ENCODE measurements at regions not wholly inside any gene's neighbourhood (a gene's known extent, or its start where the extent isn't known, plus 50 kb on each side); places are given as distances from the start of the nearest gene placed in this dataset.
A peak's percentile ranks its signal among the peaks of the same experiment; 100 is the strongest.
"Not testable (repeated sequence)": the region's sequence is repeated elsewhere in the genome, so short reads cannot be mapped to it uniquely, and the experiment has no call there.

DNA sequence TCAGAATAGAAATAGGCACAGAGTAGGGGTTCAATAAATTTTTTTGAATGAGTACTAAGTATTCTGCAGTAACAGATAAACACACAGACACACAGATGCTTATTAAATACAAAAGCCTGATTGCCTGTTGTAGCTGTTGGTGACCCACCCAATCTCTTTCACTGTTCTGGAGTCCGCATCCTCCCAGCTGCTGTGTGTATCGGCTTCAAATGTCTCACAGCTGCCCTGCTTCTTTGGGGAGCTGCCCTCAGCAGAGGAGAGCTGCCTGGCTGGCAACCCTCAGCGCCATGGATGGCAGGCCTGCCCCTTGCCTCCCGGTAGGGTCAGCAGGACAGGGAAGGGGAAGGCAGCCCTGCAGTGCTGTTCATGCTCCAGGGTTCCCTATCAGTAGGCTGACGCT, 50.5 kb upstream of the PRNP start:
- no peak for DNase-seq (ENCODE audit: low spot score in 2 of 2)
- Mint-ChIP-seq H3K9me3 (no peaks in the 10 kb centered on the region), H3K36me3 (no peaks in the 10 kb centered on the region), H3K27ac (no peak overlapping the region)
- no peak for ATAC-seq

GRCh38 chr20:4635342-4635741, 50.9 kb upstream of the PRNP start:
- H3K9me3 Mint-ChIP-seq, result no peaks in the 10 kb centered on the region
- DNase-seq (ENCODE audit: low spot score in 2 of 2), result no peak
- no peaks in the 10 kb centered on the region for H3K36me3 Mint-ChIP-seq
- H3K27ac Mint-ChIP-seq, result no peak overlapping the region
- no peak for ATAC-seq

- H3K27ac Mint-ChIP-seq, result no peak overlapping the region
- DNase-seq (ENCODE audit: low spot score in 2 of 2) (no peak), ATAC-seq (no peak)
- H3K9me3 Mint-ChIP-seq, result no peaks in the 10 kb centered on the region
- H3K36me3 Mint-ChIP-seq, result no peaks in the 10 kb centered on the region
Observed at GRCh38 chr20:4633780-4634179, 52.5 kb upstream of the PRNP start.

GRCh38 chr20:4633379-4633778, 52.9 kb upstream of the PRNP start:
- Mint-ChIP-seq H3K27ac (no peak overlapping the region), H3K9me3 (no peaks in the 10 kb centered on the region), H3K36me3 (no peaks in the 10 kb centered on the region)
- ATAC-seq (no peak), DNase-seq (ENCODE audit: low spot score in 2 of 2) (no peak)

DNA sequence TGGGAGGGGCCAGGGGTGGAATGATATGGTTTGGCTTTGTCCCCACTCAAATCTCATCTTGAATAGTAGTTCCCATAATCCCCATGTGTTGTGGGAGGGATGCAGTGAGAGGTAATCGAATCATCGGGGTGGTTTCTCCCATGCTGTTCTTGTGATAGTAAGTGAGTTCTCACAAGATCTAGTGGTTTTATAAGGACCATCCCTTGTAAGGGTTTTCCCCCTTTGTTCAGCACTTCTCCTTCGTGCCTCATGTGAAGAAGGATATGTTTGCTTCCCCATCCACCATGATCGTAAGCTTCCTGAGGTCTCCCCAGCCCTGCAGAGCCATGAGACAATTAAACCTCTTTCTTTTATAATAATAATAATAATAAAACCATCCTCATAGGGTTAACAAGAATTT, 53.4 kb upstream of the PRNP start:
- no peak overlapping the region for H3K27ac Mint-ChIP-seq
- no peak for ATAC-seq
- H3K9me3 Mint-ChIP-seq, result no peaks in the 10 kb centered on the region
- DNase-seq (ENCODE audit: low spot score in 2 of 2), result no peak
- H3K36me3 Mint-ChIP-seq, result no peaks in the 10 kb centered on the region

GRCh38 chr20:4626228-4626627, 60.0 kb upstream of the PRNP start:
- DNase-seq (ENCODE audit: low spot score in 2 of 2) (no peak), ATAC-seq (no peak)
- H3K27ac Mint-ChIP-seq, result no peak overlapping the region
- H3K9me3 Mint-ChIP-seq, result peaks cover 6 to 18% of the 10 kb centered on the region in 2 donors
- H3K36me3 Mint-ChIP-seq, result peaks cover 10 to 13% of the 10 kb centered on the region in 2 donors

GRCh38 chr20:4625687-4626086, 60.6 kb upstream of the PRNP start:
- DNase-seq (ENCODE audit: low spot score in 2 of 2), result no peak
- peaks cover 10 to 13% of the 10 kb centered on the region in 2 donors for H3K36me3 Mint-ChIP-seq
- peaks cover 6 to 18% of the 10 kb centered on the region in 2 donors for H3K9me3 Mint-ChIP-seq
- ATAC-seq, result no peak
- H3K27ac Mint-ChIP-seq, result no peak overlapping the region

DNA sequence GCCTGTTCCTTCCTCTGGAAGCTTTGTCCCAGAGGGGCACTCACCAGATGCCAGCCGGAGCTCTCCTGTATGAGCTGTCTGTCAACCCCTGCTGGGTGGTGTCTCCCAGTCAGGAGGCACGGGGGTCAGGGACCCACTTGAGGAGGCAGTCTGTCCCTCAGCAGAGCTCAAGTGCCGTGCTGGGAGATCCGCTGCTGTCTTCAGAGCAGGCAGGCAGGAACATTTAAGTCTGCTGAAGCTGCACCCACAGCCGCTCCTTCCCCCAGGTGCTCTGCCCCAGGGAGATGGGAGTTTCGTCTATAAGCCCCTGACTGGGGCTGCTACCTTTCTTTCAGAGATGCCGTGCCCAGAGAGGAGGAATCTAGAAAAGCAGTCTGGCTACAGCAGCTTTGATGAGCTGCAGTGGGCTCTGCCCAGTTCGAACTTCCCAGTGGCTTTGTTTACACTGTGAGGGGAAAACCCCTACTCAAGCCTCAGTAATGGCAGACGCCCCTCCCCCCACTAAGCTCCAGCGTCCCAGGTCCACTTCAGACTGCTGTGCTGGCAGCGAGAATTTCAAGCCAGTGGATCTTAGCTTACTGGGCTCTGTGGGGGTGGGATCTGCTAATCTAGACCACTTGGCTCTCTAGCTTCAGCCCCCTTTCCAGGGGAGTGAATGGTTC, 61.5 kb upstream of the PRNP start:
- Mint-ChIP-seq H3K36me3 (peaks cover 10 to 13% of the 10 kb centered on the region in 2 donors), H3K9me3 (peaks cover 6 to 18% of the 10 kb centered on the region in 2 donors)
- not testable (repeated sequence) for ATAC-seq; H3K27ac Mint-ChIP-seq; DNase-seq (ENCODE audit: low spot score in 2 of 2)

DNA sequence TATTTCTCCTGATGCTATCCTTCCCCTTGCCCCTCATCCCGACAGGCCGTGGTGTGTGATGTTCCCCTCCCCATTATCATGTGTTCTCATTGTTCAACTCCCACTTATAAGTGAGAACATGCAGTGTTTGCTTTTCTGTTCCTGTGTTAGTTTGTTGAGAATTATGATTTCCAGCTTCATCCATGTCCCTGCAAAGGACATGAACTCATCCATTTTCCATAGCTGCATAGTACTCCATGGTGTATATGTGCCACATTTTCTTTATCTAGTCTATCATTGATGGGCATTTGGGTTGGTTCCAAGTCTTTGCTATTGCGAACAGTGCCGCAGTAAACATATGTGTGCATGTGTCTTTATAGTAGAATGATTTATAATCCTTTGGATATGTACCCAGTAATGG, 67.1 kb upstream of the PRNP start:
- Mint-ChIP-seq H3K9me3 (peaks cover 6 to 31% of the 10 kb centered on the region in 2 donors), H3K36me3 (peaks cover 6 to 23% of the 10 kb centered on the region in 2 donors)
- not testable (repeated sequence) for H3K27ac Mint-ChIP-seq; DNase-seq (ENCODE audit: low spot score in 2 of 2); ATAC-seq

GRCh38 chr20:4617484-4617883, 68.8 kb upstream of the PRNP start:
- no peak for DNase-seq (ENCODE audit: low spot score in 2 of 2)
- Mint-ChIP-seq H3K9me3 (peaks cover 6 to 20% of the 10 kb centered on the region in 2 donors), H3K36me3 (peaks cover 6 to 16% of the 10 kb centered on the region in 2 donors), H3K27ac (no peak overlapping the region)
- no peak for ATAC-seq

GRCh38 chr20:4617019-4617418, 69.2 kb upstream of the PRNP start:
- ATAC-seq (no peak), DNase-seq (ENCODE audit: low spot score in 2 of 2) (no peak)
- Mint-ChIP-seq H3K9me3 (peaks cover 2 to 16% of the 10 kb centered on the region in 2 donors), H3K27ac (no peak overlapping the region), H3K36me3 (peaks cover 1 to 11% of the 10 kb centered on the region in 2 donors)

DNA sequence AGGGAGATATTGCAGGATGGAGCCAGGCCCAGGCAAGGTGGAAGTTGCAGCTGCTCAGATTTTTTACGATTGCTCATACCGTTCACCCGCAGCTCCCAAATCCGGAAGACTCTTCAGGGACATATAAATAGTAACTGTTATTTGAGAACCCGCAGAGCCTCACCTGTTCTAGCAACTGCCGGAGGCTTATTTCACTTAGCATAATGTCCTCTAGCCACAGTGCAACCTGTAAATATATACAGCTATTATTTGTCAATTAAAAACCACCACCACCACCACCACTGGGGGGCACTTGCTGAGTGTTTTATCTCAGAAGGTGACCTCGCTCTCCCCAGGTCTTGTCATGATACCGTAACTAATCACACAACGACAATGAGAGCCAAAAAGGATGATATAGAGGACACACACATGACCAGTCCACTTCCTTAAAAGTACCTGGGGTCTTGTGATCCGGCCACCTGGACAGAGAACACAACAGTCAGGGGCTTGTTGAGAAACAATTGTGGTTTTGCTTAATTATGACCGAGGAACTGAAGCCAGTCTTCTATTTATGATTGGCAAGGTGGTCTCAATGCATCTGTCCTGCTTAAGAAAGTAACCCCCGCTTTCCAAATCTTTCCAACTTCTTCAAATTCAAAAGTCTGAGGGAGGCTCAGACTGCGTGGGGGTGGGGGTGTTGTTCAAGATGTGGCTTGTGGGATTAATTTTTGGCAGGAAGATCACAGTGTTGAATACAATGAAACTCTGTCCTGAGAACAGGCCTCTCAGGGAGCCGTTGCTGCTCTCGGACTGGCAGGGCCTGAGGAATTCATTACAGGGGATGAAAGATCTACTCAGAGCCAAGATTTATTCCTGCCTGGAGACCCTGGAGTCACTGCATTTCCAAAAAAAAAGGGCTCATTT, 72.3 kb upstream of the PRNP start:
- DNase-seq (ENCODE audit: low spot score in 2 of 2) (peak in 1 of 2 donors; percentile 58), ATAC-seq (peak; percentile 60 to 70)
- no peak overlapping the region for H3K27ac Mint-ChIP-seq
- H3K36me3 Mint-ChIP-seq, result peaks cover 0 to 10% of the 10 kb centered on the region in 2 donors
- peaks cover 0 to 12% of the 10 kb centered on the region in 2 donors for H3K9me3 Mint-ChIP-seq

- no peak for ATAC-seq
- peaks cover 0 to 12% of the 10 kb centered on the region in 2 donors for H3K9me3 Mint-ChIP-seq
- DNase-seq (ENCODE audit: low spot score in 2 of 2), result no peak
- H3K27ac Mint-ChIP-seq, result peak overlapping the region in 1 of 2 donors; percentile 77
- H3K36me3 Mint-ChIP-seq, result peaks cover 0 to 10% of the 10 kb centered on the region in 2 donors
Observed at GRCh38 chr20:4613184-4613583, 73.1 kb upstream of the PRNP start.

- ATAC-seq (no peak), DNase-seq (ENCODE audit: low spot score in 2 of 2) (no peak)
- Mint-ChIP-seq H3K27ac (peak overlapping the region in 1 of 2 donors; percentile 56), H3K36me3 (peaks cover 0 to 3% of the 10 kb centered on the region in 2 donors), H3K9me3 (peaks cover 0 to 4% of the 10 kb centered on the region in 2 donors)
Observed at GRCh38 chr20:4610871-4611270, 75.4 kb upstream of the PRNP start.

GRCh38 chr20:4609511-4609910, 76.7 kb upstream of the PRNP start:
- H3K36me3 Mint-ChIP-seq, result no peaks in the 10 kb centered on the region
- ATAC-seq (no peak), DNase-seq (ENCODE audit: low spot score in 2 of 2) (no peak)
- peak overlapping the region in 1 of 2 donors; percentile 29 for H3K27ac Mint-ChIP-seq
- H3K9me3 Mint-ChIP-seq, result no peaks in the 10 kb centered on the region

DNA sequence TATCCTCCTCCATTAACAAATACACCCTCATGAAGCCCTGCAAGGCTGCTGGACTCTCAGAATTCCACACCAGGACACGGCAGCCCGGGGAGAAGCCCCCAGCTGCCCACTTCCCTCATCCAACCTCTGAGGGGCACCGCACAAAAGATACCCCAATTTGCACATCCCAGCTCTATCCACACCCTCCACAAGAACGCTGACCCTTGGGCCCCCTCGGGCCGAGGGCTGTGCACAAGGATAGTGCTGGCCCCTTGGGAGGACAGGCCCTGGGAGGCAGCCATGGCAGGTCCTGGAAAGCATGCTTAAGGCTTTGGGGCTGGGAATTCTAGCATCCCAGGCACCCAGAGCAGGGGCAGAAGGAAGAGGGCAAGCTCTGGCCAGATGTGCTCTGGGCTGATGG, 77.4 kb upstream of the PRNP start:
- ATAC-seq (no peak), DNase-seq (ENCODE audit: low spot score in 2 of 2) (no peak)
- Mint-ChIP-seq H3K36me3 (no peaks in the 10 kb centered on the region), H3K9me3 (no peaks in the 10 kb centered on the region), H3K27ac (no peak overlapping the region)

DNA sequence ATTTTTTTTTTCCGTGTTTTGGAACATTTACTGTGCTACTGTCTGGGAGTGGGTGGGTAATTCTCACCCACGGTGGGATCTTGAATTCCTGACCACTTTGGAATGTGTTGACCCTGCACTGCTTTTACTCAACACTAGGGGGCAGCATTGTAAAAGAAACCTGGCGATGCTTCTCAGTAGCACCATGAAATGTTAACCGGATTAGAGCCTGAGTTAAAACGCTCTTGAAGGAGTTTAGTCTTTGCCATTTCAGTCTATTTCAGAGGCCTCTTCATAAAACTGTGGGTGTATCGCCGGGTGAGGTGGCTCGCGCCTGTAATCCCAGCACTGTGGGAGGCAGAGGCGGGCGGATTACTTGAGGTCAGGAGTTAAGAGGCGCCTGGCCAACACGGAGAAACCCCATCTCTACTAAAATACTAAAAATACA, 79.0 kb upstream of the PRNP start:
- no peaks in the 10 kb centered on the region for H3K36me3 Mint-ChIP-seq
- ATAC-seq, result peak; percentile 79 to 81

More for the DNA sequence above, 79.0 kb upstream of the PRNP start:
- Mint-ChIP-seq H3K9me3 (no peaks in the 10 kb centered on the region), H3K27ac (no peak overlapping the region)
- DNase-seq (ENCODE audit: low spot score in 2 of 2), result peak in 1 of 2 donors; percentile 49
